Esophagus squamous epithelium (tissue), 5 donors: ENCODE measurements at regions not wholly inside any gene's neighbourhood (a gene's known extent, or its start where the extent isn't known, plus 50 kb on each side); places are given as distances from the start of the nearest gene placed in this dataset.

Experiments used
- DNase-seq: peaks from one replicate; lab custom pipeline; 2025; lab: John Stamatoyannopoulos, UW
- H3K27ac ChIP-seq, 4 donors: fragments of 200-600 bp; sonication (generic); one replicate each; pipeline ENCODE4 v1.5.1; 2016 to 2019; ENCODE audit warnings: mild to moderate bottlenecking in 1 of 4
- H3K27me3 ChIP-seq, 4 donors: fragments of 200-600 bp; sonication (generic); 1 replicate in 3 of 4; 2 replicates in 1 of 4; pipeline versions ENCODE4 v1.5.1 to v1.6.0; 2017 to 2021; ENCODE audit warnings: antibody characterized with exemption in 1 of 4
- H3K36me3 ChIP-seq, 3 donors: fragments of 200-600 bp; sonication (generic); one replicate each; pipeline ENCODE4 v1.5.1; 2016 to 2019
- H3K4me1 ChIP-seq, 3 donors: fragments of 200-600 bp; sonication (generic); one replicate each; pipeline ENCODE4 v1.5.1; 2017 to 2019
- H3K4me3 ChIP-seq, 4 donors: fragments of 200-600 bp; sonication (generic); 1 replicate in 3 of 4; 2 replicates in 1 of 4; pipeline ENCODE4 v1.5.1; 2016 to 2019; ENCODE audit warnings: mild to moderate bottlenecking in 2 of 4, moderate library complexity in 1 of 4
- H3K9me3 ChIP-seq, 3 donors: fragments of 200-600 bp; sonication (generic); one replicate each; pipeline ENCODE4 v1.5.1; 2016 to 2019
- CTCF ChIP-seq, 6 experiments: fragments of 450-650 bp in 4 of 6; fragments of 200-600 bp in 2 of 6; sonication (generic) in 2 of 6; IDR thresholded peaks; one replicate each; pipeline ENCODE4 v1.5.1; 2016 to 2019; ENCODE audit warnings: antibody characterized with exemption in 6 of 6, mild to moderate bottlenecking in 4 of 6, moderate library complexity in 4 of 6
- POLR2A ChIP-seq, 4 donors: fragments of 450-650 bp; IDR thresholded peaks; one replicate each; pipeline ENCODE4 v1.6.1; 2017; ENCODE audit warnings: antibody characterized with exemption in 4 of 4, mild to moderate bottlenecking in 4 of 4, moderate library complexity in 3 of 4
- WGBS, 2 donors: methylation state at CpG; one replicate each; pipeline ENCODE4 v1.1.5; 2018; 5-methylcytosine and 5-hydroxymethylcytosine counted together
- intact Hi-C: fragments of 100-400 bp; cut with DNase I; formaldehyde crosslinking; loops from one replicate; pipeline ENCODE4 v1.15.0; 2022
- donor health status: DM: yes; HTN: yes; CAD: no.

GRCh38 chr1:90452491-90452890 lies 264.6 kb downstream of the BARHL2 start:
- Histone ChIP-seq H3K27ac (no peak overlapping the region), H3K36me3 (no peaks in the 10 kb centered on the region), H3K27me3 (no peaks in the 10 kb centered on the region), H3K4me3 (no peak overlapping the region), H3K9me3 (no peaks in the 10 kb centered on the region), H3K4me1 (no peaks in the 10 kb centered on the region)
- intact Hi-C loops, result no loop called here
- 79 to 83% methylated on average over 2 of the region's 2 CpGs for WGBS, 2 donors
- DNase-seq, result no peak
- TF ChIP-seq CTCF (IDR thresholded peaks at IDR 0.05) (no peak), POLR2A (IDR thresholded peaks at IDR 0.05) (no peak)

- no peaks in the 10 kb centered on the region for H3K4me1 ChIP-seq
- intact Hi-C loops, result no loop called here
- H3K4me3 ChIP-seq, result no peak overlapping the region
- no peaks in the 10 kb centered on the region for H3K9me3 ChIP-seq
- TF ChIP-seq CTCF (IDR thresholded peaks at IDR 0.05) (no peak), POLR2A (IDR thresholded peaks at IDR 0.05) (no peak)
- no peak for DNase-seq
- H3K36me3 ChIP-seq, result no peaks in the 10 kb centered on the region
- H3K27me3 ChIP-seq, result no peaks in the 10 kb centered on the region
- 60 to 69% methylated on average over 4 of the region's 4 CpGs for WGBS, 2 donors
- H3K27ac ChIP-seq, result no peak overlapping the region
Observed at GRCh38 chr1:90443354-90443753, 273.7 kb downstream of the BARHL2 start.

- Histone ChIP-seq H3K4me1 (no peaks in the 10 kb centered on the region), H3K36me3 (no peaks in the 10 kb centered on the region), H3K4me3 (no peak overlapping the region), H3K27me3 (no peaks in the 10 kb centered on the region), H3K9me3 (no peaks in the 10 kb centered on the region), H3K27ac (no peak overlapping the region)
- intact Hi-C loops, result no loop called here
- DNase-seq, result no peak
- TF ChIP-seq POLR2A (IDR thresholded peaks at IDR 0.05) (no peak), CTCF (IDR thresholded peaks at IDR 0.05) (no peak)
- 66 to 75% methylated on average over 3 of the region's 3 CpGs for WGBS, 2 donors
Observed at GRCh38 chr1:90435351-90435750, 281.8 kb downstream of the BARHL2 start.

- DNase-seq, result no peak
- H3K36me3 ChIP-seq, result no peaks in the 10 kb centered on the region
- intact Hi-C loops, result no loop called here
- H3K9me3 ChIP-seq, result no peaks in the 10 kb centered on the region
- TF ChIP-seq POLR2A (IDR thresholded peaks at IDR 0.05) (no peak), CTCF (IDR thresholded peaks at IDR 0.05) (no peak)
- no peak overlapping the region for H3K4me3 ChIP-seq
- WGBS, 2 donors, result 42 to 52% methylated on average over 2 of the region's 2 CpGs
- no peaks in the 10 kb centered on the region for H3K27me3 ChIP-seq
- H3K4me1 ChIP-seq, result no peaks in the 10 kb centered on the region
- H3K27ac ChIP-seq, result no peak overlapping the region
Observed at GRCh38 chr1:90434460-90434859, 282.6 kb downstream of the BARHL2 start.

- H3K4me1 ChIP-seq, result no peaks in the 10 kb centered on the region
- no peak for DNase-seq
- no peak overlapping the region for H3K4me3 ChIP-seq
- no peaks in the 10 kb centered on the region for H3K27me3 ChIP-seq
- TF ChIP-seq POLR2A (IDR thresholded peaks at IDR 0.05) (no peak), CTCF (IDR thresholded peaks at IDR 0.05) (no peak)
- no peaks in the 10 kb centered on the region for H3K9me3 ChIP-seq
- no peak overlapping the region for H3K27ac ChIP-seq
- H3K36me3 ChIP-seq, result no peaks in the 10 kb centered on the region
- intact Hi-C loops, result no loop called here
Observed at GRCh38 chr1:90417126-90417525, 300.0 kb downstream of the BARHL2 start.
